A673 (cell line): ENCODE measurements at regions not wholly inside any gene's neighbourhood (a gene's known extent, or its start where the extent isn't known, plus 50 kb on each side); places are given as distances from the start of the nearest gene placed in this dataset.

ENCODE experiments used
- CTCF ChIP-seq: fragments of 300-800, 200-600 bp; sonication (generic); conservative IDR thresholded peaks from 2 replicates; pipeline ENCODE4 v1.5.1; 2017; ENCODE audit warnings: low read depth, mild to moderate bottlenecking, antibody characterized with exemption, low read length, moderate library complexity, mixed read lengths
- EZH2 ChIP-seq: fragments of 200-600 bp; sonication (generic); IDR thresholded peaks from 2 replicates; pipeline ENCODE4 v1.6.1; 2017; ENCODE audit warnings: borderline replicate concordance, low read depth, mild to moderate bottlenecking, mixed read lengths, antibody characterized with exemption, low read length; ENCODE audit not compliant: poor library complexity, severe bottlenecking

- TF ChIP-seq CTCF (no peak), EZH2 (no peak)
Observed at GRCh38 chr12:69094606-69095216, 144.7 kb upstream of the CPSF6 start.
